ENCODE measurements at regions not wholly inside any gene's neighbourhood (a gene's known extent, or its start where the extent isn't known, plus 50 kb on each side); places are given as distances from the start of the nearest gene placed in this dataset.

DNA sequence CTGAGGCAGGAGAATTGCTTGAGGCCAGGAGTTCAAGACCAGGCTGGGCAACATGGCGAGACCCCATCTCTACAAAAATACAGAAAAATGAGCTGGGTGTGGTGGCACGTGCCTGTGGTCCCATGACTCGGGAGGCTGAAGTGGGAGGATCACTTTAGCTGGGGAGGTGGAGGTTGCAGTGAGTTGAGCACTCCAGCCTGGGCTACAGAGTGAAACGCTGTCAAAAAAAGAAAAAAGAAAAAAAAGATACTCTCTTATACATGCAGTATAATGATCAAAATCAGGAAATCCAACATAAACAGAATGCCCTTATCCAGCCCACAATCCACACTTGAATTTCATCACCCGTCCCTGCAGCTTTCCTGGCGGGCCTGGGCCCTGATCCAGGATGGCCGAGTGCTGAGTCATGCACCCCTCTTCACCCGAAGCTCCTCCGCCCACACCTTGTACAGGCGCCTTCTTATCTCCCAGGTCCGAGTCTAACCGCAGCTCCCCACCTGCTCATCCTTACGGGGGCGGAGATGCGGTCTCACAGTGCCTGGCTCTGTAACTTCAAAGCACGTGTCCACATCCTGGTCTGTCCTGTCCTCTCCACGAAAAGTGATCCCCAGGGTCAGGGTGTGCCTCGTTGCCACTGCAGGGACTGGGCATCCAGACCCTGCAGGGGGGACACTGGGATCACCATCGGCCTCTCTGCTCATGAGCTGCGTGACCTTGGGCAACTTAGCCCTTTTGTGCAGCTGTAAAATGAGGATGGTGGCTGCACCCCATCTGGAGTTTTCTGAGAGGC is 120.2 kb upstream of the SLC45A1 start:
- H3K27me3 ChIP-seq (ENCODE audit: control insufficient read depth in 1 of 2, insufficient read depth in 2 of 2, low read length in 2 of 2), result no peaks in the 10 kb centered on the region
- H3K9ac ChIP-seq (ENCODE audit: low read depth in 1 of 2, low read length in 2 of 2), result no peak overlapping the region
- no peak overlapping the region for H3K27ac ChIP-seq (ENCODE audit: low read depth, low read length)
- H3K9me3 ChIP-seq (ENCODE audit: control insufficient read depth in 1 of 2, low read length in 2 of 2), result no peaks in the 10 kb centered on the region
- peaks cover 15 to 18% of the 10 kb centered on the region in 2 donors for H3K4me1 ChIP-seq (ENCODE audit: control insufficient read depth in 1 of 2, insufficient read depth in 2 of 2, low read length in 2 of 2)
- no peaks in the 10 kb centered on the region for H3K36me3 ChIP-seq (ENCODE audit: control insufficient read depth in 1 of 2, insufficient read depth in 2 of 2, low read length in 2 of 2)
- H3K4me3 ChIP-seq (ENCODE audit: low read depth in 1 of 2, low read length in 2 of 2), result no peak overlapping the region

DNA sequence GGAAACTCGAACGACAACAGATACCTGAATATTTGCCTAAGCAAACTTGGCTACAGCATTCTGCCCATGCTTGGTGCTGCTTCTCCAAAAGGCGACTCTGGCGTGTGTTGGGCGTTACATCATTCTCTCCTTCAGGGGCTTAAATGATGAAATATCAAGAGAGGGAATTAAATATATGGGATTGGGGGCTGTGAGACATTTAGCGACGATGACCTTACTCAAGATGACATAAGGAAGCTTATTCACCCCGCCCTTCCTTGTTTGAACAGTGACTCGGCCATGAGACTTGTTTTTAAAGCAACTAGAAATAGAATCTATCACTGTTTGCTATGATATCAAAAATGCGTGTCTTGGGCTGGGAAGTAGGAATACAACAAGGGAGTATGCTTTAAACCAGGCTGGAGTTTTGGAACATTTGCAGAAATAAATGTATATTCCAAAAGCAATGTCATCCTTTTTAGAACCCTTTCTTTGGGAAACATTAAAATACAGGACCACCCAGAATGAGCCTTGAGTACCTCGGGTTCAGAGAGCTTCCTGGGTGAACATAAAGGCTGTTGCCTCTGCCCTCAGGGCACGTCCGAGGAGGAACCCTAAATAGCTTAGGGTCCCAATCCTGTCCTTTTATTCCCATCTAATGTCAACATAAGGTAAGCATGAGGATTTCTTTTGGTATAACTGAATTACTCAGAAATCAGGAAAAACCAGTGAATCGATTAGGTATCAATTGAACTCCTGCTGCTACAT is 123.3 kb upstream of the SLC45A1 start:
- Histone ChIP-seq H3K4me3 (ENCODE audit: low read depth in 1 of 2, low read length in 2 of 2) (no peak overlapping the region), H3K9me3 (ENCODE audit: control insufficient read depth in 1 of 2, low read length in 2 of 2) (no peaks in the 10 kb centered on the region), H3K27me3 (ENCODE audit: control insufficient read depth in 1 of 2, insufficient read depth in 2 of 2, low read length in 2 of 2) (no peaks in the 10 kb centered on the region), H3K9ac (ENCODE audit: low read depth in 1 of 2, low read length in 2 of 2) (no peak overlapping the region), H3K27ac (ENCODE audit: low read depth, low read length) (no peak overlapping the region), H3K36me3 (ENCODE audit: control insufficient read depth in 1 of 2, insufficient read depth in 2 of 2, low read length in 2 of 2) (no peaks in the 10 kb centered on the region), H3K4me1 (ENCODE audit: control insufficient read depth in 1 of 2, insufficient read depth in 2 of 2, low read length in 2 of 2) (peaks cover 6 to 7% of the 10 kb centered on the region in 2 donors)

DNA sequence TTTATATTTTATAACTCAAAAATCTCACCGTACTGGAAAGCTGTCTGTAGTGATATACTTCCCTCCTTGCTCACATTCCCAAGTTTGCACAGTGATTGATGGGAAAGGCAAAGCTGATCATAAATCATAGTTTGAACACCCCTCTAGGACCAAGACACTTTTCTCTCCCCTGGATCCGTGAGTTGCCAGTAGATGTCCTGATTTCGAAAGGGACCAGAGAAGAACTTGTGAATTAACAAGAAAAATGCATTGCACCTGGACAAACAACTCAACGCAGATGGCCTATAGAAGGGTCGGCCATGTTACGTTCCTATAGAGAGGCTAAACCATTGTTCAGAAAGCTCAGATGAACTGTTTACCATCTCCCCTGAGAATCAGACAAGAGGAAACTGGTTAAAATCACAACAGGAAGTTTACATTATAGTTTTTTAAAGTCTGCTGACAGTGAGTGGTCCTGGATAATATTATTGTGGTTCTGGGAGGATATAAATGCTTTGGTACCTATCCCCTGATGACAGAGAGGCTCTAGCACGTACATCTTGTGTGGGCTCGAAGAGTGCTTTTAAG is 124.0 kb upstream of the SLC45A1 start:
- H3K9ac ChIP-seq (ENCODE audit: low read depth in 1 of 2, low read length in 2 of 2), result no peak overlapping the region
- peaks cover 6 to 7% of the 10 kb centered on the region in 2 donors for H3K4me1 ChIP-seq (ENCODE audit: control insufficient read depth in 1 of 2, insufficient read depth in 2 of 2, low read length in 2 of 2)
- no peak overlapping the region for H3K27ac ChIP-seq (ENCODE audit: low read depth, low read length)
- no peaks in the 10 kb centered on the region for H3K36me3 ChIP-seq (ENCODE audit: control insufficient read depth in 1 of 2, insufficient read depth in 2 of 2, low read length in 2 of 2)
- H3K4me3 ChIP-seq (ENCODE audit: low read depth in 1 of 2, low read length in 2 of 2), result no peak overlapping the region
- H3K27me3 ChIP-seq (ENCODE audit: control insufficient read depth in 1 of 2, insufficient read depth in 2 of 2, low read length in 2 of 2), result no peaks in the 10 kb centered on the region
- H3K9me3 ChIP-seq (ENCODE audit: control insufficient read depth in 1 of 2, low read length in 2 of 2), result no peaks in the 10 kb centered on the region

DNA sequence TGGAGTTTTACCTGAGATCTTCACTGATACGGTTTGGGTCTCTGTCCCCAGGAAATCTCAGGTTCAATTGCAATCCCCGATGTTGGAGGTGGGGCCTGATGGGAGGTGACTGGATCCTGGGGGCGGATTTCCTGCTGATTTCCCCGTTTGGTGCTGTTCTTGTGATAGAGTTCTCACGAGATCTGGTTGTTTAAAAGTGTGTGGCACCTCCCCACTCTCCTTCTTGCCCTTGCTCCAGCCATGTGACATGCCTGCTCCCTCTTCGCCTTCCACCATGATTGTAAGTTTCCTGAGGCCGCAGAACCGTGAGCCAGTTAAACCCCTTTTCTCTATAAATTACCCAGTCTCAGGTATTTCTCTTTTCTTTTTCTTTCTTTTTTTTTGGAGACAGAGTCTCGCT is 126.4 kb upstream of the SLC45A1 start:
- Histone ChIP-seq H3K4me3 (ENCODE audit: low read depth in 1 of 2, low read length in 2 of 2) (no peak overlapping the region), H3K27ac (ENCODE audit: low read depth, low read length) (no peak overlapping the region), H3K9ac (ENCODE audit: low read depth in 1 of 2, low read length in 2 of 2) (no peak overlapping the region), H3K27me3 (ENCODE audit: control insufficient read depth in 1 of 2, insufficient read depth in 2 of 2, low read length in 2 of 2) (no peaks in the 10 kb centered on the region), H3K9me3 (ENCODE audit: control insufficient read depth in 1 of 2, low read length in 2 of 2) (no peaks in the 10 kb centered on the region), H3K36me3 (ENCODE audit: control insufficient read depth in 1 of 2, insufficient read depth in 2 of 2, low read length in 2 of 2) (no peaks in the 10 kb centered on the region), H3K4me1 (ENCODE audit: control insufficient read depth in 1 of 2, insufficient read depth in 2 of 2, low read length in 2 of 2) (no peaks in the 10 kb centered on the region)

DNA sequence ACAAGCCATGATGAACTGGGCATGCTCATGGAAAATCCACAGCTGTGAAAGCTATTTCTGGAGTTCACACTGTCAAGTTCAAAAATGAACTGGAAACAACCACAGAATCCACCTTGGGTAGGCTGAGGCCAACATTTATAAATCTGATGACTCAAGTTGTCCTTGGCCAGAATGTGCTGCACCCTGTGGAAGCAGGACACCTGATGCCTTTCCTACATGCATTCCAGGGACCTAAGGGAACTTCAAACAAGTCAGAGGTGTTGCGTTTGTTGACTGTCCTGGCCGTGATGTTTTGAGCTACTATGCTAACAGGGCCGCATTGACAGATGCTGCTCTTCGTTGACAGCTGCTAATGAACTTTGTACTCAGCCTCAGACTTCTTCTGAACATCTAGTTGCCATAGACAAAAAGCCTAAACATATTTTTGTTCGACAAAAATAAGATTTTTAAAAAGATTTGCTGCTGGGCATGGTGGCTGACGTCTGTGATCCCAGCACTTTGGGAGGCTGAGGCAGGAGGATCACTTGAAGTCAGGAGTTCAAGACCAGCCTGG is 127.9 kb upstream of the SLC45A1 start:
- no peaks in the 10 kb centered on the region for H3K4me1 ChIP-seq (ENCODE audit: control insufficient read depth in 1 of 2, insufficient read depth in 2 of 2, low read length in 2 of 2)
- no peaks in the 10 kb centered on the region for H3K9me3 ChIP-seq (ENCODE audit: control insufficient read depth in 1 of 2, low read length in 2 of 2)
- no peaks in the 10 kb centered on the region for H3K27me3 ChIP-seq (ENCODE audit: control insufficient read depth in 1 of 2, insufficient read depth in 2 of 2, low read length in 2 of 2)
- no peak overlapping the region for H3K9ac ChIP-seq (ENCODE audit: low read depth in 1 of 2, low read length in 2 of 2)
- no peaks in the 10 kb centered on the region for H3K36me3 ChIP-seq (ENCODE audit: control insufficient read depth in 1 of 2, insufficient read depth in 2 of 2, low read length in 2 of 2)
- no peak overlapping the region for H3K27ac ChIP-seq (ENCODE audit: low read depth, low read length)
- no peak overlapping the region for H3K4me3 ChIP-seq (ENCODE audit: low read depth in 1 of 2, low read length in 2 of 2)

DNA sequence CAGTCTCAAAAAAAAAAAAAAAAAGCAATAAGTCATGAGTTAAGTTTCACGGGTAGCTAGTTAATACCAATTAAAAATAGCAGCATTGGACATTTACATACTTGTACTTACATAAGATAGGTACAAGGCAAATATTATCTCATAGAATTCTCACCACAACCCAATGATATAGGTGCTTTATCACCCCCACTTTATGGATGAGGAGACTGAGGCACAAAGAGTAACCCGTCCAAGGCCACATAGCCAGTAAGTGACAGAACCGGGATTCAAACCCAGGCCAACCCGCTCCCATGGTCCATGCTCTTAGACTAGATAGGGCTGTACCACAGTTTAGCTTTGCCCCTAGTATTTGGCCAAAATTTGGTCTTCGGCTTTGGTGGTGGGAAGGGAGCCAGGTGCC is 132.5 kb upstream of the SLC45A1 start:
- H3K4me1 ChIP-seq (ENCODE audit: control insufficient read depth in 1 of 2, insufficient read depth in 2 of 2, low read length in 2 of 2), result no peaks in the 10 kb centered on the region
- H3K36me3 ChIP-seq (ENCODE audit: control insufficient read depth in 1 of 2, insufficient read depth in 2 of 2, low read length in 2 of 2), result no peaks in the 10 kb centered on the region
- H3K27ac ChIP-seq (ENCODE audit: low read depth, low read length), result no peak overlapping the region
- no peak overlapping the region for H3K4me3 ChIP-seq (ENCODE audit: low read depth in 1 of 2, low read length in 2 of 2)
- no peaks in the 10 kb centered on the region for H3K27me3 ChIP-seq (ENCODE audit: control insufficient read depth in 1 of 2, insufficient read depth in 2 of 2, low read length in 2 of 2)
- H3K9ac ChIP-seq (ENCODE audit: low read depth in 1 of 2, low read length in 2 of 2), result no peak overlapping the region
- H3K9me3 ChIP-seq (ENCODE audit: control insufficient read depth in 1 of 2, low read length in 2 of 2), result no peaks in the 10 kb centered on the region

DNA sequence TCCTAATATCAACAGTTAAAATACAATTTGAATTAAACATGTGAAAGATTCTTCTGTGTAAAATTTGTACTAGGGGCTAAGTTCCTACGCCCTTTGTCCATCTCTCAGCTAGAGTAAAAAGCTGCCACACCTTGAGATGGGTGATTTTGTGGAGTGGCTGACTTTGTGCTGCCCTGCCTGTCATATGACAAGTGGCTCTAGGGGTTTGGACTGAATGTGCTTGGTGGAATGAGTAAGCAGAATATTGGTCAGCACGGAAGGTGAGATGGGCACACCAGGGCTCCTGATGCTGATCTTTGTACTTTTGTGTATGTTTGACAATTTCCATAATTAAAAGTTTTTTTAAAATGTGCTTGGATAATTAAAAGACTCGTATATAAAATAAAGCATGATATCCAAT is 133.6 kb upstream of the SLC45A1 start:
- Histone ChIP-seq H3K4me1 (ENCODE audit: control insufficient read depth in 1 of 2, insufficient read depth in 2 of 2, low read length in 2 of 2) (no peaks in the 10 kb centered on the region), H3K27ac (ENCODE audit: low read depth, low read length) (no peak overlapping the region), H3K9ac (ENCODE audit: low read depth in 1 of 2, low read length in 2 of 2) (no peak overlapping the region), H3K4me3 (ENCODE audit: low read depth in 1 of 2, low read length in 2 of 2) (no peak overlapping the region), H3K36me3 (ENCODE audit: control insufficient read depth in 1 of 2, insufficient read depth in 2 of 2, low read length in 2 of 2) (no peaks in the 10 kb centered on the region), H3K9me3 (ENCODE audit: control insufficient read depth in 1 of 2, low read length in 2 of 2) (peaks cover 0 to 2% of the 10 kb centered on the region in 2 donors), H3K27me3 (ENCODE audit: control insufficient read depth in 1 of 2, insufficient read depth in 2 of 2, low read length in 2 of 2) (no peaks in the 10 kb centered on the region)

DNA sequence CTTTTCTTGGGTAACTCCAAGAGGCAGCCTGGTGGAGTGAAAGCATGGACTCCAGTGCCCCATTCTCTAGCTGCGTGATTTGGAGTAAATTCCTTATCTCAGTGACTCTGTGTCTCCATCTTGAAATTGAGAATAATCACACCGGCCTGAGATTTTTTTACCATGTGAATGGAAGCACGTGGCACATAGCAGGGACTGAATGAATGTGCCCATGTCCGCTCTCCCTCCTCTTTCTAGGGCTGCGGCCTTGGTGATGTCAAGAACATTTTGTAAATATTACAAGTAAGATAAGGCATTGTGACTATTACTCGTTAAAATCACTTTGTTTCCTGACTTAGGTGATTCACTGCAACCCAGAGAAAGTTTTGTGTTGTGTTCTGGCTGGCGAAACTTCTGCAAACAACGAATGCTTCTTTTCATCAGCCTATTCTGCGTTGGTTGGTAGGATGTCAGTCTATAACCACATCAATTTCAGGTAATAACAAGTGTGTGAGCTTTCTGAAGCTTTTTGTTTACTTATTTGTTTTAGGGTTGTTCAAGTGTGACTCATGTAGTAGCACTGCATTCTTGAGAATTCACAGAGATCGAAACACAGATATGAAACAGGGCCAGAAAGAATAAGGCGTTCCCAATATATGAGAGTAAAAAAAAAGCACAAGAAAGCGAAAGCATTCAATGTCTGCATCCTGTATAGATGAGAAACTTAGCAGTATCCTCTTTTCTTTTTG is 135.7 kb upstream of the SLC45A1 start:
- H3K27ac ChIP-seq (ENCODE audit: low read depth, low read length), result no peak overlapping the region
- H3K4me1 ChIP-seq (ENCODE audit: control insufficient read depth in 1 of 2, insufficient read depth in 2 of 2, low read length in 2 of 2), result no peaks in the 10 kb centered on the region
- peaks cover 9% of the 10 kb centered on the region in 2 donors for H3K9me3 ChIP-seq (ENCODE audit: control insufficient read depth in 1 of 2, low read length in 2 of 2)
- H3K4me3 ChIP-seq (ENCODE audit: low read depth in 1 of 2, low read length in 2 of 2), result no peak overlapping the region
- no peak overlapping the region for H3K9ac ChIP-seq (ENCODE audit: low read depth in 1 of 2, low read length in 2 of 2)
- H3K36me3 ChIP-seq (ENCODE audit: control insufficient read depth in 1 of 2, insufficient read depth in 2 of 2, low read length in 2 of 2), result no peaks in the 10 kb centered on the region
- H3K27me3 ChIP-seq (ENCODE audit: control insufficient read depth in 1 of 2, insufficient read depth in 2 of 2, low read length in 2 of 2), result no peaks in the 10 kb centered on the region

DNA sequence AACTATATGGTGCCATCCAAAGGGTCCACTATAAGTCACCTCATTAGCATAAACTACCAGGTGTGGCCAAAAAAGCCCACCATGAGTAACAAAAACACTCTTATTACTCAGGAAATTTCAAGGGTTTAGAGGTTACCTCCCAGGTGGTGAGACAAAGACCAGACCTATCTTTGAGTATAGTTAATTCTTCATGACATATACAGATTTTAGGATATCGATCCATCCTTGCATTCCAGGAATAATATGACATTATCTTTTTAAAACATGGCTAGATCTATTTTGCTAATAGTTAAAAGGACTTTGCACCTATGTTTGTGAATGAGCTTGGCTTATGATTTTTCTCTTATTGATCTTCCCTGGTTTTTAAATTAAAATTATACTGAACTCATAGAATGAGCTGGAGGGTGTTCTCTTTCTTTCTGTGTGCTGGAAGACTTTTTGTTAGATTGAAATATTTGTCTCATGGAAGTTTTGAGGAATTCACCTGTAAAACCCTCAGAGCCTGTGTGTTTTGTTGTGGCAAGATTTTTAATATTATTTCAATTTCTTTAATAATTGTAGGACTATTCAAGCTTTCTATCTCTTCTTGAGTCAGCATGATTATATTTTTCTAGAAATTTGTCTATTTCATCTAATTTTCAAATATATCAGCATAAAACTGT is 138.7 kb upstream of the SLC45A1 start:
- no peaks in the 10 kb centered on the region for H3K4me1 ChIP-seq (ENCODE audit: control insufficient read depth in 1 of 2, insufficient read depth in 2 of 2, low read length in 2 of 2)
- H3K27ac ChIP-seq (ENCODE audit: low read depth, low read length), result no peak overlapping the region
- H3K4me3 ChIP-seq (ENCODE audit: low read depth in 1 of 2, low read length in 2 of 2), result no peak overlapping the region
- peaks cover 9% of the 10 kb centered on the region in 2 donors for H3K9me3 ChIP-seq (ENCODE audit: control insufficient read depth in 1 of 2, low read length in 2 of 2)
- H3K36me3 ChIP-seq (ENCODE audit: control insufficient read depth in 1 of 2, insufficient read depth in 2 of 2, low read length in 2 of 2), result no peaks in the 10 kb centered on the region
- H3K9ac ChIP-seq (ENCODE audit: low read depth in 1 of 2, low read length in 2 of 2), result no peak overlapping the region
- H3K27me3 ChIP-seq (ENCODE audit: control insufficient read depth in 1 of 2, insufficient read depth in 2 of 2, low read length in 2 of 2), result no peaks in the 10 kb centered on the region

All from duodenal mucosa (tissue), 2 donors.